GM18867 (cell line): ENCODE measurements at regions not wholly inside any gene's neighbourhood (a gene's known extent, or its start where the extent isn't known, plus 50 kb on each side); places are given as distances from the start of the nearest gene placed in this dataset.

ENCODE experiments used
- ATAC-seq: cut with Tn5 transposase; IDR thresholded peaks from one replicate; pipeline ENCODE4 v1.9.1; 2021; ENCODE audit warnings: mild to moderate bottlenecking, moderate library complexity; ENCODE audit not compliant: unreplicated experiment

- ATAC-seq: no peak
These were observed 64.6 kb upstream of the ELN start for GRCh38 chr7:73963252-73963822.

GRCh38 chr7:73964786-73965185 lies 63.2 kb upstream of the ELN start:
- no peak for ATAC-seq

GRCh38 chr7:73966062-73966940 lies 61.7 kb upstream of the ELN start:
- ATAC-seq: no peak

GRCh38 chr7:73966941-73967831 lies 60.8 kb upstream of the ELN start:
- ATAC-seq: no peak

GRCh38 chr7:73967832-73968290 lies 60.1 kb upstream of the ELN start:
- no peak for ATAC-seq

- no peak for ATAC-seq
These were observed 59.5 kb upstream of the ELN start for GRCh38 chr7:73968487-73968886.

- ATAC-seq: no peak
These were observed 58.0 kb upstream of the ELN start for GRCh38 chr7:73969991-73970390.

GRCh38 chr7:73970801-73971229 lies 57.2 kb upstream of the ELN start:
- peak; percentile 8 for ATAC-seq

- ATAC-seq: peak; percentile 83
These were observed 56.7 kb upstream of the ELN start for GRCh38 chr7:73971322-73971703.

- ATAC-seq: peak; percentile 26
These were observed 56.1 kb upstream of the ELN start for GRCh38 chr7:73971704-73972341.

GRCh38 chr7:73972614-73973013 lies 55.4 kb upstream of the ELN start:
- ATAC-seq: no peak

- ATAC-seq: no peak
These were observed 54.9 kb upstream of the ELN start for GRCh38 chr7:73973091-73973490.

- ATAC-seq: no peak
These were observed 53.6 kb upstream of the ELN start for GRCh38 chr7:73974101-73974947.

- no peak for ATAC-seq
These were observed 52.7 kb upstream of the ELN start for GRCh38 chr7:73974948-73975926.

- ATAC-seq: no peak
These were observed 51.0 kb upstream of the ELN start for GRCh38 chr7:73976761-73977618.

GRCh38 chr7:73977619-73978618 lies 50.1 kb upstream of the ELN start:
- no peak for ATAC-seq
